ENCODE measurements at regions not wholly inside any gene's neighbourhood (a gene's known extent, or its start where the extent isn't known, plus 50 kb on each side); places are given as distances from the start of the nearest gene placed in this dataset.

DNA sequence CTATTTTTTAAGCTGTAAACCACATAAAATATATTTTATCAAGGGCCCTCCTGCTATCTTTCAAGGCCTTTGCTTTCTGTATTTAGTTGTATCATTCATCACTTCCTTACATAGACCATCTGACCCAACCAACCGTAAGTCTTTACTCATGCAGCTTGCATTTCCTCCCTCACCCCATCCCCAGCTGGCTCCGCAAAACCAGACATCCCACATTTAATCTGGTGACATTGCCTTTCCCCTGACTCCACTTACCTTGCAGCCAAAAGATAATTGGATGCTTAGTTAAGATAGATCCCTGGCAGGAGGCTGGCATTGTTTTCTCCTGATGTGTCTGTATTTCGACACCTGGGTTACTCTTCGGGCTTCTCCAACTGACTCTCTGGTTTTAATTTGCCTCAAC is 183.7 kb upstream of the LDB2 start:
- Histone ChIP-seq H3K4me1 (ENCODE audit: control insufficient read depth in 1 of 2, insufficient read depth in 2 of 2, low read length in 2 of 2) (no peaks in the 10 kb centered on the region), H2BK120ac (ENCODE audit: insufficient read depth, low read length, poor library complexity) (no peak overlapping the region), H3K9ac (ENCODE audit: low read length) (no peak overlapping the region), H4K12ac (ENCODE audit: low read depth, low read length) (no peak overlapping the region), H3K79me1 (ENCODE audit: low read length) (no peaks in the 10 kb centered on the region), H3K9me3 (ENCODE audit: insufficient read depth, low read depth, low read length) (no peaks in the 10 kb centered on the region), H2AK5ac (ENCODE audit: low read length) (no peak overlapping the region), H3K4me2 (ENCODE audit: low read length) (no peak overlapping the region), H3K14ac (ENCODE audit: low read length) (no peak overlapping the region), H4K8ac (ENCODE audit: low read depth, low read length) (no peak overlapping the region), H2BK5ac (ENCODE audit: low read depth, low read length, poor library complexity) (no peak overlapping the region), H2BK12ac (ENCODE audit: low read length) (no peak overlapping the region), H3K18ac (ENCODE audit: low read length) (no peak overlapping the region), H3K27ac (ENCODE audit: low read depth, low read length) (no peak overlapping the region), H3K4me3 (ENCODE audit: low read depth, low read length) (no peak overlapping the region), H3K23ac (ENCODE audit: low read length) (no peak overlapping the region), H3K79me2 (ENCODE audit: control insufficient read depth, insufficient read depth, low read length, poor library complexity) (no peaks in the 10 kb centered on the region), H3K27me3 (ENCODE audit: insufficient read depth, low read length) (no peaks in the 10 kb centered on the region), H2AFZ (ENCODE audit: insufficient read depth, low read length, poor library complexity) (no peak overlapping the region), H3K36me3 (ENCODE audit: control insufficient read depth in 1 of 2, insufficient read depth in 2 of 2, low read length in 2 of 2) (no peaks in the 10 kb centered on the region), H3K4ac (ENCODE audit: low read depth, low read length) (no peak overlapping the region), H4K91ac (ENCODE audit: low read depth, low read length) (no peak overlapping the region)
- WGBS (ENCODE audit: extremely low coverage, insufficient coverage, insufficient read length): no CpG with 5 or more reads among the region's 4 CpGs
- no peak for DNase-seq

GRCh38 chr4:17081179-17081578 is 182.7 kb upstream of the LDB2 start:
- no peaks in the 10 kb centered on the region for H3K79me1 ChIP-seq (ENCODE audit: low read length)
- H2BK12ac ChIP-seq (ENCODE audit: low read length): no peak overlapping the region
- no peak overlapping the region for H4K12ac ChIP-seq (ENCODE audit: low read depth, low read length)
- no peak overlapping the region for H3K4ac ChIP-seq (ENCODE audit: low read depth, low read length)
- no peaks in the 10 kb centered on the region for H3K4me1 ChIP-seq (ENCODE audit: control insufficient read depth in 1 of 2, insufficient read depth in 2 of 2, low read length in 2 of 2)
- no peak overlapping the region for H3K9ac ChIP-seq (ENCODE audit: low read length)
- H2AK5ac ChIP-seq (ENCODE audit: low read length): no peak overlapping the region
- no peak overlapping the region for H2BK120ac ChIP-seq (ENCODE audit: insufficient read depth, low read length, poor library complexity)
- no peaks in the 10 kb centered on the region for H3K36me3 ChIP-seq (ENCODE audit: control insufficient read depth in 1 of 2, insufficient read depth in 2 of 2, low read length in 2 of 2)
- no peak for DNase-seq
- H2BK5ac ChIP-seq (ENCODE audit: low read depth, low read length, poor library complexity): no peak overlapping the region
- H3K27ac ChIP-seq (ENCODE audit: low read depth, low read length): no peak overlapping the region
- WGBS (ENCODE audit: extremely low coverage, insufficient coverage, insufficient read length): no CpG with 5 or more reads among the region's 2 CpGs
- no peaks in the 10 kb centered on the region for H3K27me3 ChIP-seq (ENCODE audit: insufficient read depth, low read length)
- H2AFZ ChIP-seq (ENCODE audit: insufficient read depth, low read length, poor library complexity): no peak overlapping the region
- H3K23ac ChIP-seq (ENCODE audit: low read length): no peak overlapping the region
- no peak overlapping the region for H3K18ac ChIP-seq (ENCODE audit: low read length)
- no peak overlapping the region for H4K91ac ChIP-seq (ENCODE audit: low read depth, low read length)
- H4K8ac ChIP-seq (ENCODE audit: low read depth, low read length): no peak overlapping the region
- no peaks in the 10 kb centered on the region for H3K79me2 ChIP-seq (ENCODE audit: control insufficient read depth, insufficient read depth, low read length, poor library complexity)
- H3K9me3 ChIP-seq (ENCODE audit: insufficient read depth, low read depth, low read length): peaks cover 2% of the 10 kb centered on the region
- no peak overlapping the region for H3K14ac ChIP-seq (ENCODE audit: low read length)
- H3K4me2 ChIP-seq (ENCODE audit: low read length): no peak overlapping the region
- no peak overlapping the region for H3K4me3 ChIP-seq (ENCODE audit: low read depth, low read length)

DNA sequence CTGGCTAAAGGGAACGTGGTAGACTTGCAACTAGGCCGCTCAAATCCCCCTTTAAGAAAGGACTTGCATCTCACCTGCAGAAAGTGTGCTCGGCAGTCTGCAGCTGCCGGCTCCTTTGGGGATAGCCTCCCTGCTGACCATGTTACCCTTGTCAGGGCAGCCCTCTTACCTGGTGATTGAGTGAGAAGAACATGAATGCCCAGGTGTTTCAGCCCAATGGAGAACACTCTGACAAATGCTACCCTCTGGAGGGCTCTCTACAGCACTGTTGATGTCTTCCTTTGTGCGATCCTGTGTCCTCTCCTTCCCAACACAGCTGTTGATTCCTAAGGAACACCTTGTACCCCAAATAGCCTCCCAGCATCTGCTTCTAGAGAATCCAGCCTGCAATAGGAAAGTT is 178.7 kb upstream of the LDB2 start:
- no CpG with 5 or more reads among the region's 5 CpGs for WGBS (ENCODE audit: extremely low coverage, insufficient coverage, insufficient read length)
- no peak overlapping the region for H3K14ac ChIP-seq (ENCODE audit: low read length)

DNA sequence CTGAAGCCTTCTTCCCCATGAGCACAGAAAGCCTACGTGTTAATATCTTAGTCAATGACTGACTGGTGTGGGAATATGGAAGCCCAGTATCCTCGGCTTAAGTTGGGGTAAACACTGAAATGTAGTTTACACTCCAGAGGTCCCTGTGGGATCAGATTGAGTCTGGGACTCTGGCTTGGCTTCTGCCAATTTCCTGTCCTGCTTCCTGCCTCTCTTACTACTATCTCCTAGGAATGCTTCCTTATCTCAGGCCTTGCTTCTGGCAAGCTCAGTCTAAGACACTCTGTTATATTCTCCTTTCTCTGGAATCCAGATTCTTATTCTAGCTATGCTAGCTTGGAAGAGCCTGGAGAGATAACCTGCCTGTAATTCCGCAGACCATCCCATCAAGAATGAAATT is 174.0 kb upstream of the LDB2 start:
- no peak overlapping the region for H2BK12ac ChIP-seq (ENCODE audit: low read length)
- no peak overlapping the region for H3K4me2 ChIP-seq (ENCODE audit: low read length)
- H3K79me1 ChIP-seq (ENCODE audit: low read length): no peaks in the 10 kb centered on the region
- H3K18ac ChIP-seq (ENCODE audit: low read length): no peak overlapping the region
- H2AK5ac ChIP-seq (ENCODE audit: low read length): no peak overlapping the region
- H4K8ac ChIP-seq (ENCODE audit: low read depth, low read length): no peak overlapping the region
- no peak overlapping the region for H3K4ac ChIP-seq (ENCODE audit: low read depth, low read length)
- no peak overlapping the region for H2BK5ac ChIP-seq (ENCODE audit: low read depth, low read length, poor library complexity)
- H3K23ac ChIP-seq (ENCODE audit: low read length): no peak overlapping the region
- no peak overlapping the region for H4K12ac ChIP-seq (ENCODE audit: low read depth, low read length)
- no peak overlapping the region for H3K27ac ChIP-seq (ENCODE audit: low read depth, low read length)
- no CpG with 5 or more reads among the region's 3 CpGs for whole genome bisulfite sequencing (ENCODE audit: extremely low coverage, insufficient coverage, insufficient read length)
- peaks cover 2% of the 10 kb centered on the region for H3K9me3 ChIP-seq (ENCODE audit: insufficient read depth, low read depth, low read length)
- H2AFZ ChIP-seq (ENCODE audit: insufficient read depth, low read length, poor library complexity): no peak overlapping the region
- no peaks in the 10 kb centered on the region for H3K27me3 ChIP-seq (ENCODE audit: insufficient read depth, low read length)
- DNase-seq: no peak
- H3K4me1 ChIP-seq (ENCODE audit: control insufficient read depth in 1 of 2, insufficient read depth in 2 of 2, low read length in 2 of 2): no peaks in the 10 kb centered on the region
- no peaks in the 10 kb centered on the region for H3K36me3 ChIP-seq (ENCODE audit: control insufficient read depth in 1 of 2, insufficient read depth in 2 of 2, low read length in 2 of 2)
- H4K91ac ChIP-seq (ENCODE audit: low read depth, low read length): no peak overlapping the region
- no peak overlapping the region for H3K4me3 ChIP-seq (ENCODE audit: low read depth, low read length)
- no peak overlapping the region for H2BK120ac ChIP-seq (ENCODE audit: insufficient read depth, low read length, poor library complexity)
- no peaks in the 10 kb centered on the region for H3K79me2 ChIP-seq (ENCODE audit: control insufficient read depth, insufficient read depth, low read length, poor library complexity)
- H3K9ac ChIP-seq (ENCODE audit: low read length): no peak overlapping the region
- no peak overlapping the region for H3K14ac ChIP-seq (ENCODE audit: low read length)

More for the DNA sequence above, 178.7 kb upstream of the LDB2 start:
- no peaks in the 10 kb centered on the region for H3K4me1 ChIP-seq (ENCODE audit: control insufficient read depth in 1 of 2, insufficient read depth in 2 of 2, low read length in 2 of 2)
- H2BK5ac ChIP-seq (ENCODE audit: low read depth, low read length, poor library complexity): no peak overlapping the region
- H2AFZ ChIP-seq (ENCODE audit: insufficient read depth, low read length, poor library complexity): no peak overlapping the region
- no peak overlapping the region for H3K23ac ChIP-seq (ENCODE audit: low read length)
- no peak overlapping the region for H4K8ac ChIP-seq (ENCODE audit: low read depth, low read length)
- H3K79me2 ChIP-seq (ENCODE audit: control insufficient read depth, insufficient read depth, low read length, poor library complexity): no peaks in the 10 kb centered on the region
- no peak overlapping the region for H3K4ac ChIP-seq (ENCODE audit: low read depth, low read length)
- H3K79me1 ChIP-seq (ENCODE audit: low read length): no peaks in the 10 kb centered on the region
- no peak overlapping the region for H3K4me3 ChIP-seq (ENCODE audit: low read depth, low read length)
- no peaks in the 10 kb centered on the region for H3K27me3 ChIP-seq (ENCODE audit: insufficient read depth, low read length)
- H2BK120ac ChIP-seq (ENCODE audit: insufficient read depth, low read length, poor library complexity): no peak overlapping the region
- H3K36me3 ChIP-seq (ENCODE audit: control insufficient read depth in 1 of 2, insufficient read depth in 2 of 2, low read length in 2 of 2): no peaks in the 10 kb centered on the region
- H3K9me3 ChIP-seq (ENCODE audit: insufficient read depth, low read depth, low read length): peaks cover 2% of the 10 kb centered on the region
- no peak overlapping the region for H3K27ac ChIP-seq (ENCODE audit: low read depth, low read length)
- H2AK5ac ChIP-seq (ENCODE audit: low read length): no peak overlapping the region
- no peak overlapping the region for H4K91ac ChIP-seq (ENCODE audit: low read depth, low read length)
- no peak overlapping the region for H2BK12ac ChIP-seq (ENCODE audit: low read length)
- H4K12ac ChIP-seq (ENCODE audit: low read depth, low read length): no peak overlapping the region
- H3K9ac ChIP-seq (ENCODE audit: low read length): no peak overlapping the region
- DNase-seq: no peak
- no peak overlapping the region for H3K18ac ChIP-seq (ENCODE audit: low read length)
- no peak overlapping the region for H3K4me2 ChIP-seq (ENCODE audit: low read length)
